ENCODE measurements at regions not wholly inside any gene's neighbourhood (a gene's known extent, or its start where the extent isn't known, plus 50 kb on each side); places are given as distances from the start of the nearest gene placed in this dataset.
"Not testable (repeated sequence)": the region's sequence is repeated elsewhere in the genome, so short reads cannot be mapped to it uniquely, and the experiment has no call there.

GRCh38 chr5:148744380-148744779 lies 82.0 kb upstream of the ADRB2 start:
- ATAC-seq, result not testable (repeated sequence)

GRCh38 chr5:148746826-148747535 lies 79.4 kb upstream of the ADRB2 start:
- no peak for ATAC-seq

GRCh38 chr5:148747536-148747906 lies 78.9 kb upstream of the ADRB2 start:
- no peak for ATAC-seq

- no peak for ATAC-seq
Observed at GRCh38 chr5:148748702-148749392, 77.6 kb upstream of the ADRB2 start.

GRCh38 chr5:148750614-148751013 lies 75.8 kb upstream of the ADRB2 start:
- no peak for ATAC-seq

GRCh38 chr5:148751025-148751424 lies 75.4 kb upstream of the ADRB2 start:
- no peak for ATAC-seq

- ATAC-seq, result not testable (repeated sequence)
Observed at GRCh38 chr5:148752375-148752774, 74.0 kb upstream of the ADRB2 start.

GRCh38 chr5:148759101-148759500 lies 67.3 kb upstream of the ADRB2 start:
- ATAC-seq, result no peak

GRCh38 chr5:148760945-148761638 lies 65.3 kb upstream of the ADRB2 start:
- ATAC-seq, result no peak

- ATAC-seq, result no peak
Observed at GRCh38 chr5:148763996-148764395, 62.4 kb upstream of the ADRB2 start.

- no peak for ATAC-seq
Observed at GRCh38 chr5:148765061-148765460, 61.4 kb upstream of the ADRB2 start.

GRCh38 chr5:148768806-148769415 lies 57.5 kb upstream of the ADRB2 start:
- no peak for ATAC-seq

- no peak for ATAC-seq
Observed at GRCh38 chr5:148769941-148770340, 56.5 kb upstream of the ADRB2 start.

- ATAC-seq, result no peak
Observed at GRCh38 chr5:148774313-148774712, 52.1 kb upstream of the ADRB2 start.

- ATAC-seq, result no peak
Observed at GRCh38 chr5:148776261-148776660, 50.1 kb upstream of the ADRB2 start.
